Duodenal mucosa (tissue), 2 donors: ENCODE measurements at regions not wholly inside any gene's neighbourhood (a gene's known extent, or its start where the extent isn't known, plus 50 kb on each side); places are given as distances from the start of the nearest gene placed in this dataset.

Experiments
- H3K27ac ChIP-seq: one replicate; pipeline ENCODE4 v1.7.0; 2013; ENCODE audit warnings: low read depth, low read length
- H3K27me3 ChIP-seq, 2 donors: one replicate each; pipeline ENCODE4 v1.7.0; 2013; ENCODE audit warnings: low read length in 2 of 2, control low read depth in 1 of 2; ENCODE audit not compliant: insufficient read depth in 2 of 2, control insufficient read depth in 1 of 2
- H3K36me3 ChIP-seq, 2 donors: one replicate each; pipeline ENCODE4 v1.7.0; 2013; ENCODE audit warnings: low read length in 2 of 2, control low read depth in 1 of 2; ENCODE audit not compliant: insufficient read depth in 2 of 2, control insufficient read depth in 1 of 2
- H3K4me1 ChIP-seq, 2 donors: one replicate each; pipeline ENCODE4 v1.7.0; 2013; ENCODE audit warnings: low read length in 2 of 2, control low read depth in 1 of 2; ENCODE audit not compliant: insufficient read depth in 2 of 2, control insufficient read depth in 1 of 2
- H3K4me3 ChIP-seq, 2 donors: one replicate each; pipeline ENCODE4 v1.7.0; 2013; ENCODE audit warnings: low read length in 2 of 2, low read depth in 1 of 2
- H3K9ac ChIP-seq, 2 donors: one replicate each; pipeline ENCODE4 v1.7.0; 2013; ENCODE audit warnings: low read length in 2 of 2, low read depth in 1 of 2
- H3K9me3 ChIP-seq, 2 donors: one replicate each; pipeline ENCODE4 v1.7.0; 2013; ENCODE audit warnings: low read length in 2 of 2, control low read depth in 1 of 2; ENCODE audit not compliant: control insufficient read depth in 1 of 2

GRCh38 chr9:93823245-93824072 lies 131.7 kb downstream of the BARX1 start:
- H3K4me1 ChIP-seq, result no peaks in the 10 kb centered on the region
- no peak overlapping the region for H3K4me3 ChIP-seq
- no peaks in the 10 kb centered on the region for H3K9me3 ChIP-seq
- H3K9ac ChIP-seq, result no peak overlapping the region
- H3K27ac ChIP-seq, result no peak overlapping the region
- H3K36me3 ChIP-seq, result no peaks in the 10 kb centered on the region
- H3K27me3 ChIP-seq, result peaks cover 25 to 27% of the 10 kb centered on the region in 2 donors

- H3K36me3 ChIP-seq, result no peaks in the 10 kb centered on the region
- peaks cover 23 to 25% of the 10 kb centered on the region in 2 donors for H3K27me3 ChIP-seq
- H3K27ac ChIP-seq, result no peak overlapping the region
- no peaks in the 10 kb centered on the region for H3K9me3 ChIP-seq
- no peak overlapping the region for H3K9ac ChIP-seq
- H3K4me1 ChIP-seq, result no peaks in the 10 kb centered on the region
- H3K4me3 ChIP-seq, result no peak overlapping the region
Observed at GRCh38 chr9:93822229-93822628, 132.9 kb downstream of the BARX1 start.

GRCh38 chr9:93821307-93821703 lies 133.8 kb downstream of the BARX1 start:
- Histone ChIP-seq H3K4me3 (no peak overlapping the region), H3K9me3 (no peaks in the 10 kb centered on the region), H3K9ac (no peak overlapping the region), H3K4me1 (no peaks in the 10 kb centered on the region), H3K36me3 (no peaks in the 10 kb centered on the region), H3K27me3 (peaks cover 17% of the 10 kb centered on the region in 2 donors), H3K27ac (no peak overlapping the region)

GRCh38 chr9:93820667-93821306 lies 134.4 kb downstream of the BARX1 start:
- Histone ChIP-seq H3K4me1 (no peaks in the 10 kb centered on the region), H3K27me3 (peaks cover 12 to 17% of the 10 kb centered on the region in 2 donors), H3K9me3 (no peaks in the 10 kb centered on the region), H3K9ac (no peak overlapping the region), H3K4me3 (no peak overlapping the region), H3K36me3 (no peaks in the 10 kb centered on the region), H3K27ac (no peak overlapping the region)

GRCh38 chr9:93819905-93820304 lies 135.2 kb downstream of the BARX1 start:
- no peak overlapping the region for H3K27ac ChIP-seq
- H3K27me3 ChIP-seq, result peaks cover 10 to 17% of the 10 kb centered on the region in 2 donors
- H3K9ac ChIP-seq, result no peak overlapping the region
- no peaks in the 10 kb centered on the region for H3K4me1 ChIP-seq
- no peaks in the 10 kb centered on the region for H3K9me3 ChIP-seq
- H3K4me3 ChIP-seq, result no peak overlapping the region
- no peaks in the 10 kb centered on the region for H3K36me3 ChIP-seq

GRCh38 chr9:93818827-93819472 lies 136.2 kb downstream of the BARX1 start:
- Histone ChIP-seq H3K36me3 (no peaks in the 10 kb centered on the region), H3K4me1 (no peaks in the 10 kb centered on the region), H3K4me3 (no peak overlapping the region), H3K27ac (no peak overlapping the region), H3K27me3 (peaks cover 10 to 22% of the 10 kb centered on the region in 2 donors), H3K9me3 (no peaks in the 10 kb centered on the region), H3K9ac (no peak overlapping the region)

- peaks cover 10 to 22% of the 10 kb centered on the region in 2 donors for H3K27me3 ChIP-seq
- H3K36me3 ChIP-seq, result no peaks in the 10 kb centered on the region
- no peaks in the 10 kb centered on the region for H3K9me3 ChIP-seq
- H3K27ac ChIP-seq, result no peak overlapping the region
- no peaks in the 10 kb centered on the region for H3K4me1 ChIP-seq
- H3K9ac ChIP-seq, result no peak overlapping the region
- H3K4me3 ChIP-seq, result no peak overlapping the region
Observed at GRCh38 chr9:93818237-93818636, 136.9 kb downstream of the BARX1 start.

- Histone ChIP-seq H3K36me3 (no peaks in the 10 kb centered on the region), H3K9me3 (no peaks in the 10 kb centered on the region), H3K4me1 (no peaks in the 10 kb centered on the region), H3K27ac (no peak overlapping the region), H3K4me3 (no peak overlapping the region), H3K27me3 (peaks cover 7 to 20% of the 10 kb centered on the region in 2 donors), H3K9ac (no peak overlapping the region)
Observed at GRCh38 chr9:93815677-93816076, 139.5 kb downstream of the BARX1 start.

- H3K27me3 ChIP-seq, result peaks cover 2 to 15% of the 10 kb centered on the region in 2 donors
- no peak overlapping the region for H3K27ac ChIP-seq
- no peak overlapping the region for H3K4me3 ChIP-seq
- no peak overlapping the region for H3K9ac ChIP-seq
- no peaks in the 10 kb centered on the region for H3K9me3 ChIP-seq
- H3K36me3 ChIP-seq, result no peaks in the 10 kb centered on the region
- no peaks in the 10 kb centered on the region for H3K4me1 ChIP-seq
Observed at GRCh38 chr9:93815135-93815534, 140.0 kb downstream of the BARX1 start.
